ENCODE measurements at regions not wholly inside any gene's neighbourhood (a gene's known extent, or its start where the extent isn't known, plus 50 kb on each side); places are given as distances from the start of the nearest gene placed in this dataset.
A peak's percentile ranks its signal among the peaks of the same experiment; 100 is the strongest.
"Not testable (repeated sequence)": the region's sequence is repeated elsewhere in the genome, so short reads cannot be mapped to it uniquely, and the experiment has no call there.

GRCh38 chr11:47928426-47928825 lies 51.9 kb upstream of the PTPRJ start:
- no peak for DNase-seq

DNA sequence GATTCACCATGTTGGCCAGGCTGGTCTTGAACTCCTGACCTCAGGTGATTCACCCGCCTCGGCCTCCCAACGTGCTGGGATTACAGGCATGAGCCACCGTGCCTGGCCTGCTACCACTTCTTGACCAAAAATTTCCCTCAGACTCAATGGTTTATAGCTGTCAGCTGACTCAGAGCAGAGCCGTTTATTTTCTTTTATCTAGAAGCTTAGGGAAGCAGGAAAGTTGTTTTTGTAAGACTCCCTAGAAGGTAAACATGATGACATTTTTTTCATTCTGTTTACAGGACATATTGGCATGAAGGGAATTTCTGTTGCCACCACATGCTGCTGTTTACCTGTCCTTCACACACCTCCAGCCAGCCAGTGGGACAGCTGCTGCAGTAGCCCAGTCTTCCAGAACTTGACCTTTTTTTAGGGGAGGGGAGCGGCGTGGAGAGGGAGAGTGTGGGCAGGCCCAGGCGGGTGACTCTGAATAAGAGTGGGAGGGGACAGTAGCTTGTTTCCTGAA lies 56.1 kb upstream of the PTPRJ start:
- no peak for DNase-seq

DNA sequence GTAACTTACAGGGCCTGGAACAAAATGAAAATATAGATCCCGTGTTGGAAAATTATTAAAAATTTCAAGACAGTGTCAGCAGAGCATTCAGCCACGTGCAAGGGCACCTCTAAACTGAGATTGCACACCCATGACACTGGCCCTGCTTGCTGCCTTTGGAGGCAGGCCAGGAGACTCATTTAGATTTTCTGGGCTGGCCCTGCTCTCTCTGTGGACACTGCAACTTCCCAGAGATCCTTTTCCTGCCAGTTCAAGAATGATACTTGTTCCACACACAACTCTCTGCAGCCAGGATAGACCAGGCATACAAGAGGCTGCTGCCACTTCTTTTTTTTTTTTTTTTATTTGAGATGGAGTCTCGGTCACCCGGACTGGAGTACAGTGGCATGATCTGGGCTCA lies 56.7 kb upstream of the PTPRJ start:
- no peak for DNase-seq

- DNase-seq = not testable (repeated sequence)
Observed at GRCh38 chr11:47921080-47921555, 59.2 kb upstream of the PTPRJ start.

DNA sequence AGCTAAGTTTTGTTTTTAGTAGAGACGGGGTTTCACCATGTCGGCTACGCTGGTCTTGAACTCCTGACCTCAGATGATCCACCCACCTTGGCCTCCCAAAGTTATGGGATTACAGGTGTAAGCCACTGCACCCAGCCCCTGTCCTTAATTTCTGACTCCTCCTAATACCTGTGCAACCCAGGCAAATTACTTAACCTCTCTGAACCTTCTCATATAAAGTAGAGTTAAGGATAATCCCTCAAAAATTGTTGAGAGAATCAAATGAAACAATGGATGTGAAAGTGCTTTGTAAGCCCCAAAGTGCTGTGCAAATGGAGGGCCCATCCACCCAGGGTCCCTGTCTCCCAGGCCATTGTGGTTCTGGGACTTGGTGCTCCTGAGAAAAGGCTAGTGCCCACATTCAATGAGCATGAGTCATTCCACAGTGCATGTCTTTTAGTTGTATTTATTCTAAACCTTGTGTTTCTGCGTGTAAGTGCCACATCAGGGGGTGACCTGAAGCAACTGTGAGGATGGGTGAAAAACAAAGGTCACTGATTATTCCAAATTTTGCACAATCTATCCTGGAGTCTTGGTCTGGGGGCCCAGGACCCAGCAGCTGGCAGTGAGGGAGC lies 61.4 kb upstream of the PTPRJ start:
- no peak for DNase-seq

- no peak for DNase-seq
Observed at GRCh38 chr11:47918370-47918690, 62.0 kb upstream of the PTPRJ start.

DNA sequence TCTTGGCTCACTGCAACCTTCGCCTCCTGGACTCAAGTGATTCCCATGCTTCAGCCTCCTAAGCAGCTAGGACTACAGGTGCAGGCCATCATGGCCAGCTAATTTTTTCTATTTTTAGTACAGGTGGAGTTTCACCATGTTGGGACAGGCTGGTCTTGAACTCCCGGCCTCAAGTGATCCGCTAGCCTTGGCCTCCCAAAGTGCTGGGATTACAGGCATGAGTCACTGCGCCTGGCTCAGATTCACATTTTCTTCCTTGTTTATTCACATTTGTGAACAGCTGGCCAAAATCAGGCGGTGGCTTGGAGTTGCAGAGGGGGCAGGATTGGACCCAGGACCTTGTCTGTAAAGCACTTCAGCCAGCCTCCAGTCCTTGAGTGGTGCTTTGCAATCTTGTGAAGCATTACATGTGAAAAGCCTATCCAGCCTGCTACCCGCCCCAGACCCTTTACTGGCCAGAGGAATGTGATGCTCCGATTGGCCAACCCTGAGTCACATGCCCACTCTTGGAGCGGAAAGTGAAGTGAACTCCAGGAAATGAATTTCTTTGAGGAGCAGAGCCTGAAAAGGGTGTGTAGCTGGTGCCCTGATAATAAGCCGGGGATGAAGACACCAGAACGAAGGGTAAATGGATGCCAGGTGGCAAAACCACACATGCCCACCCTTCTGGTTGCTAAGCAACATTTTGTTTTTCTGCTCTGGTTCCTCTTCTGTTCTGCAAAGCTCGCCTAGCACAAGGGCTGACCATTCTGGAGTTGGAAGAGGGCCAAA lies 62.6 kb upstream of the PTPRJ start:
- DNase-seq = peak; percentile 76

GRCh38 chr11:47916361-47916841 lies 64.0 kb upstream of the PTPRJ start:
- DNase-seq = no peak

DNA sequence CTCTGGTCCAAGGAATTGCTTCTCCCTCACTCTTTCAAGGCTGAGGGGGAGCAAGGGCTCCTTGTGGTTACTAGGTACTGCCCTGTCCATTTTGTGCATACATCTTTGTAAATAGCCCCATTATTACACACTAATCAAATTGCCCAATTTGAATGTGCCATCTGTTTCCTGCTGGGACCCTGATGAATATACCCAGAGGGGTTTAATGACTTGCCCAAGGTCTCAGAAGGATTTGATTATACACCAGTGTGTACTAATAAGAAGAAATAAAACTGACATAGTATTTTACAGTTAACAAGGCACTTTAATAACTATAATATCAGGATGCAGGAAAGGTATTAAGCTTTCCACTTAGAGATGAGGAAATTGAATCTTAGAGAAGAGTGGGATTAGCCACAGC lies 64.6 kb upstream of the PTPRJ start:
- no peak for DNase-seq

DNA sequence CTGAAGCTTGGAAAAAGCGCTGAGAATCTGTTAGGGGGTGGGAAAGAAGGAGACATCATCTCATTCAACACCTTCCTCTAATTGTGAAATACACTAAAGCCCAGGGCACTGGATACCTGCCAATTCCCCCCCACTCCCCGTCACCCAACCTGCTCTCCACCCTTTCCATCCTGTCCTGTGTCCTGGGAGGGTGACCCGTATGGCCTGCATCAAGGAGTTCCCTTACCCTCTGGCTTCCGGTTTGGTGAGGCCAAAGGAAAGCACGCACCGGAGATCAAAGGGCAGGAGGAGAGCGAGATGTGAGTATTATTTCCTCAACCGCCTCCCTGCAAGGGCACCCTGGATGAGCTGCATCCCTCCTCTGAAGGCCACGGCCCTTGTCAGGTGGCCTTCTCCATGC lies 65.0 kb upstream of the PTPRJ start:
- DNase-seq = peak; percentile 8

DNA sequence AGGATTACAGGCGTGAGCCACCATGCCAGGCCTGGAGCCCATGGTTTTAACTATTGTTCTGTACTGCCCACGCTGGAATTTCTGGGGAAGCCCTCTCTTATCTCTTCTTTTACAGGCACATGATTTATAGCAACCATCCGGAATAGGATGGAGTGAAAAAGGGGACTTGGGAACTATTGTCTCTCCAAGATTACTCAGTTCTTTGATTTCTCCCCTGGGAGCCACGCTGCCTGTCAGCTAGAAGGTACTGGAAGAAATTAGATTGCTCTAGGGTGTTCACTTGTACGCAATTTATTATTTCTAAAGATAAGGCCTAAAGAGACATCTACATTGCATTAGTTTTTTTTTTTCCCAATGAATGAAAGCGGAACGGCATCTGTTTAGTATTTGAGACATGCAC lies 65.6 kb upstream of the PTPRJ start:
- no peak for DNase-seq

DNA sequence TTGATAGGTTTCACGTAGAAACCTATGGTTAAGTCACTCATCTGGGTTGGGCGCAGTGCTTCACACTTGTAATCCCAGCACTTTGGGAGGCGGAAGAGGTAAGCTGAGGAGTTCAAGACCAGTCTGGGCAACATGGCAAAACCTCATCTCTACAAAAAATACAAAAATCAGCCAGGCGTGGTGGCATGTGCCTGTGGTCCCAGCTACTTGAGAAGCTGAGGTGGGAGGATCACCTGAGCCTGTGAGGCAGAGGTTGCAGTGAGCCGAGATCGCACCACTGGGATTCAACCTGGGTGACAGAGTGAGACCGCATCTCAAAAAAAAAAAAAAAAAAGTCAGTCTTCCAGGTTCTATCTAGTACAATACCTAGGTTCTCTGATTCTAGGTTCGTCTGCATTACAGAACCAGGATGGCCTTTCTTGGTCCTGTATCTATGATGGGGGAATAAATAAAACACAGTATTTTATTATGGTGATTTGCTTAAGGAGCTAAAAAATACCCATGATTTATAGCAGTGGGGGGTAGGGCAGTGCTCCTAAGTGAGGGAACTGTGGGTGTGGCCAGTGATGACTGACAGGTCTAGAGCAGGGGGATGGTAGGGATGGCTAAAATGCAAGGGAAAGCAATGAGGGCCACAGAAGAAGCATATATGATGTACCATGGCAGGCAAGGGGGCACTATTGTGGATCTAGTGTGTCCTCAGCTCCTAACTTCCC lies 65.5 kb upstream of the NUP160 start:
- no peak for DNase-seq

DNA sequence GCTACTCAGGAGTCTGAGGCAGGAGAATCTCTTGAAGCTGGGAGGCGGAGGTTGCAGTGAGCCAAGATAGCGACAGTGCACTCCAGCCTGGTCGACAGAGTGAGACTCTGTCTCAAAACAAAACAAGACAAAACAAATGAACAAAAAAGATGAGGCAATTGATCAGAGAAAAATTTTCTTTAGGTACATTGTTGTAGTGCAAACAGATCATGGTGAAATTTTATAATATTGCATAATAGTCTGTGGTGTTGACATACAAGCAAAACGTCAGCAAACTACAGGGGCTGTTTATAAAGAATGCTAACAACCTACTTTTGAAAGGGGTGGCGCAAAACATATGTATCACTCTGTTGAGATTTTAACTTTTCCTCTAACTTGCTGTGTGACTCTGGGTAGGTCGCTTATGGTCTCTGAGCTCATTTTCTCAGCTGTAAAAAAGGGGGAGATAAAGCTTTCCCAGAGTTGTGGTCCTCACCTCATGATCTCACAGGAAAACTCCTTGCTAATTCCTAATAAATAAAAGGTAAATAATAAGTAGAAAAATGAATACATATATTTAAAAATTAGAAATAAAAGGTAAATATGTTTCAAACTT lies 64.8 kb upstream of the NUP160 start:
- no peak for DNase-seq

GRCh38 chr11:47911149-47911548 lies 63.0 kb upstream of the NUP160 start:
- no peak for DNase-seq

GRCh38 chr11:47908198-47908597 lies 60.0 kb upstream of the NUP160 start:
- DNase-seq = no peak

GRCh38 chr11:47907499-47907898 lies 59.3 kb upstream of the NUP160 start:
- no peak for DNase-seq

DNA sequence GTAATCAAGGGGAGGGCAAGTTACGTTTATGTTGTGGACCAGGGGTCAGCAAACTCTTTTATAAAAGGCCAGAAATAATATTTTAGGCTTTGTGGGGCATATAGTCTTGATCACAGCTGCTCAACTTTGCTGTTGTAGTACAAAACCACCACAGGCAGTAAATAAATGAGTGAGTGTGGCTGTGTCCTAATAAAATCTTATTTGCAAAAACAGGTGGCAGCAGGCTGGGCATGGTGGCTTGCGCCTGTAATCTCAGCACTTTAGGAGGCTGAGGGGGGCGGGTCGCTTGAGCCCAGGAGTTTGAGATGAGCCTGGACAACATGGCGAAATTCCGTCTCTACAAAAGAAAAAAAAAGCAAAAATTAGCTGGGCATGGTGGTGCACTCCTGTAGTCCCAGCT lies 57.9 kb upstream of the NUP160 start:
- no peak for DNase-seq

GRCh38 chr11:47905358-47906059 lies 57.4 kb upstream of the NUP160 start:
- no peak for DNase-seq

DNA sequence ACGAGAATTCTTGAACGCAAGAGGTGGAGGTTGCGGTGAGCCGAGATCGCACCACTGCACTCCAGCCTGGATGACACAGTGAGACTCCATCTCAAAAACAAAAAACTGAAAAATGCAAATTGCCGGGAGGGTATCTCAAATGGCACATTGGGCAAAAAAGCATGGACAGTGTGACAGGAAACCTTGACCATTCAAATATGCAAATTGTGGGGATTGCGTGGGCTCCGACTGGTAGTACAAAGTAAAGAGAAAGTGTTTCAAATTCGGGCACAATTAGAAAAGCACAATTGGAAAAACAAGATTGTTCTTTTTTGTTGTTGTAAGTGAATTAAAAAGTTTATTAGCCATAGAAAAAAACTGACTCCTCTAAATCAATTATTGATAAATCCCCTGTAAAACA lies 56.7 kb upstream of the NUP160 start:
- no peak for DNase-seq

DNA sequence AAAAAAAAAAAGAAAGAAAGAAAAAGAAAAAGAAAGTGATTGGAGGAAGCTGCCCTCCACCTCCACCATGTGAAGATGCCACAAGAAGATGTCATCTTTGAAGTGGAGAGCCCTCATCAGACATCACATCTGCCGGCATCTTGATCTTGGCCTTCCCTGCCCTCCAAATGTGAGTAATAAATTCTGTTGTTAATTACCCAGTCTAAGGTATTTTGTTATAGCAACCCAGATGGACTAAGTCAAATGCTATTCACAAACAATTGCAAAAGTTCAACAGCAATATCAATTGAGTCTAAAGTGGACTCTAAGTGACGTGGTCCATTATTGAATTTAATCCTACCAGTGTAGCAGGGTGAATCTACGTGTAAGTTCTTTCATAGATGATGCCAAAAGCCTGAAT lies 55.9 kb upstream of the NUP160 start:
- DNase-seq = no peak

DNA sequence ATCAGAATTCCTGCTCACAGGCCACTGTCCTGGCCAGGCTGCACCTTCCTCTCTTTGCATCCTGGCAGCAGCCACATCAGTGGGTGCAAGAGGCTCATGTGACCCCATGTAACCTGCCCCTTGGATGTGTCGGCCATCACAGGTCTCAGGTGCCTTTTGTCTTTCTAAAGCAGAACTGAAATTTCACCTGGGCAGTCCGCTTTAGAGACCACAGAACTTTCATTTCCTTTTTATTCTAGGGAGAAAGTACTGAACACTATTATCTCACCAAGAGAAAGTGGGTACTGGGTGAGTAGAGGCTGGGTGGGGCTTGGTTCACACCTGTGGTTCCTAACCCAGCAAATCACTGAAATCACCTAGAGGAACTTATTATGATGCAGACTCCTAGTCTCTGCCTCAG lies 51.7 kb upstream of the NUP160 start:
- peak; percentile 61 for DNase-seq

Data from CD4-positive, alpha-beta T cell treated with Interferon gamma for 1 hour (primary cell).